Lung (tissue), 11 donors: ENCODE measurements at regions not wholly inside any gene's neighbourhood (a gene's known extent, or its start where the extent isn't known, plus 50 kb on each side); places are given as distances from the start of the nearest gene placed in this dataset.

Experiments
- ATAC-seq: fragments of 200-7000 bp; cut with Tn5 transposase; one replicate; pipeline ENCODE4 v1.9.1; 2020; ENCODE audit warnings: moderate number of reproducible peaks; ENCODE audit not compliant: insufficient read depth, low FRiP score
- DNase-seq, 3 donors: peaks; one replicate each; pipeline ENCODE4 v3.0.0-alpha.2; 2013 to 2017
- H3K27ac ChIP-seq, 2 donors: one replicate each; pipeline ENCODE4 v1.5.1; 2013; ENCODE audit warnings: mild to moderate bottlenecking in 2 of 2, moderate library complexity in 2 of 2, control low read depth in 1 of 2, inconsistent platforms in 1 of 2, low read depth in 1 of 2, low read length in 1 of 2
- H3K27me3 ChIP-seq, 3 donors: one replicate each; pipeline ENCODE4 v1.5.1; 2013; ENCODE audit warnings: low read length in 2 of 3; ENCODE audit not compliant: control insufficient read depth in 3 of 3, insufficient read depth in 3 of 3
- H3K36me3 ChIP-seq, 4 donors: one replicate each; pipeline ENCODE4 v1.5.1; 2013; ENCODE audit warnings: low read length in 4 of 4, mild to moderate bottlenecking in 1 of 4, moderate library complexity in 1 of 4; ENCODE audit not compliant: control insufficient read depth in 4 of 4, insufficient read depth in 4 of 4
- H3K4me1 ChIP-seq, 5 donors: one replicate each; pipeline ENCODE4 v1.5.1; 2013; ENCODE audit warnings: low read length in 5 of 5, mild to moderate bottlenecking in 2 of 5, moderate library complexity in 1 of 5; ENCODE audit not compliant: control insufficient read depth in 5 of 5, insufficient read depth in 5 of 5
- H3K4me3 ChIP-seq: one replicate; pipeline ENCODE4 v1.5.1; 2013; ENCODE audit warnings: mild to moderate bottlenecking, control low read depth, moderate library complexity
- H3K9ac ChIP-seq, 2 donors: one replicate each; pipeline ENCODE4 v1.5.1; 2013; ENCODE audit warnings: low read length in 2 of 2, control low read depth in 1 of 2; ENCODE audit not compliant: insufficient read depth in 1 of 2
- H3K9me3 ChIP-seq, 4 donors: one replicate each; pipeline ENCODE4 v1.5.1; 2013; ENCODE audit warnings: low read length in 3 of 4, mild to moderate bottlenecking in 1 of 4, moderate library complexity in 1 of 4; ENCODE audit not compliant: control insufficient read depth in 4 of 4, insufficient read depth in 3 of 4
- WGBS, 2 donors: extraction: QIAGEN DNeasy Blood & Tissue Kit; methylation state at CpG; one replicate each; pipeline ENCODE4 v1.1.7; 2013; 5-methylcytosine and 5-hydroxymethylcytosine counted together
- TF ChIP-seq, protein P1 (sequence below): IDR thresholded peaks from 2 replicates; pipeline ENCODE4 v1.5.1; 2012; ENCODE audit warnings: mild to moderate bottlenecking; ENCODE audit errors: control extremely low read depth, extremely low read depth
- donor health status: control.
- donor health status: control.
- donor health status: Bipolar disorder and iron deficiency.
- donor health status: healthy.
- donor health status: DM: yes; HTN: yes; CAD: no.

DNA sequence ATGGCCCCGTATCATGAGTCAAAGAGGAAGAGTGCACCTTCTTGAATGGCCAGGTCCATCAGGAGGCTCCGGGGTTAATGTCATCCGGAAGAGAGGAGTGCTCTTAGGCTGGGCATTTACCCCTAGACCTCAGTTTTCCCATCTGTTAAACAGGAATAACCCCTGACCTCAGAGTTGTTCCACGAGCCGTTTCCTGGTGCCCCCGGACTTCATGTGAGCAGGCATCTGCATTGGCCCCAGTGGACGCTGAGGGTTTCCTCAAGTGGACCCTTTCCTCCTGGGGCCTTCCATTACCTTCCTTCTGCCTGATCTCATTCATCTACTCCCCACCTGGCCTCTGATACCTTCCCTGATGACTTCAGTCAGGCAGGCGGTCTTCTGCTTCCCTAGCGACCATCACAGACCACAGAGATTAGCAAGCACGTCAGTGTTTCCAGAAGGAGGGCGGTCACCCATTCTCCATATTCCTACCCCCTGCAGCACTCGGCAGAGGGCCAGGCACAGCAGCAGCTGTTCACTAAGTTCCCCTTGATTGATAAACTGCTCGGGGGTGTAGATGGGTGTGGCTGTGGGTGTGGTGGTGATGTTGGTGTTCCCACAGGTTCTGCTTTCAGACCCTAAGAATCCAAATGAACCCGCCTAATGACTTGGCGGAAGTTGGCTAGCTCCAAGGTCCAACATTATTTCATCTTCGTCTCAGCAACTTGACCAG, 346.6 kb upstream of the TNRC6C start:
- WGBS, 2 donors, result 88 to 93% methylated on average over 16 of the region's 16 CpGs
- H3K27ac ChIP-seq, result no peak overlapping the region

DNA sequence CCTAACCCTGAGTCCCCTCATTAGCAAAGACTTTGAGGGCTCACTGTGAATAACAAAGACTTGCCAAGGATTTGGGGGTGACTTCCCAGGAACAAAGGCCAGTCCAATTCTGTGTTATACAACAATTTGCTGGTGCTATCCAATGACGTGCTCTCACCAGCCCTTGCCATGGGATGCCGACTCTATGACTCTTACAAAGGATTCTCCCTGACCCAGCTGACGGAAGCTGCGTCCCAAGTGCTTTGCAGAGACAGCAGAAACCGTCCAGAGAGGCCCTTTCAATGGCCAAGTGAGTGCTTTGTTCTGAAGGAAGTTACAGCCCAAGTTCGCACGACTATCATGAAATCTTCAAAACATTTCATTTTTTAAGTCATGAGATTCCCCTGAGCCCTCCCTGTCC, 345.3 kb upstream of the TNRC6C start:
- Histone ChIP-seq H3K9me3 (no peaks in the 10 kb centered on the region), H3K27ac (no peak overlapping the region), H3K4me1 (peaks cover 0 to 20% (median 6%) of the 10 kb centered on the region in 5 donors), H3K36me3 (no peaks in the 10 kb centered on the region), H3K27me3 (no peaks in the 10 kb centered on the region), H3K9ac (no peak overlapping the region), H3K4me3 (no peak overlapping the region)
- WGBS, 2 donors, result 83 to 88% methylated on average over 7 of the region's 7 CpGs
- TF ChIP-seq, protein P1, sequence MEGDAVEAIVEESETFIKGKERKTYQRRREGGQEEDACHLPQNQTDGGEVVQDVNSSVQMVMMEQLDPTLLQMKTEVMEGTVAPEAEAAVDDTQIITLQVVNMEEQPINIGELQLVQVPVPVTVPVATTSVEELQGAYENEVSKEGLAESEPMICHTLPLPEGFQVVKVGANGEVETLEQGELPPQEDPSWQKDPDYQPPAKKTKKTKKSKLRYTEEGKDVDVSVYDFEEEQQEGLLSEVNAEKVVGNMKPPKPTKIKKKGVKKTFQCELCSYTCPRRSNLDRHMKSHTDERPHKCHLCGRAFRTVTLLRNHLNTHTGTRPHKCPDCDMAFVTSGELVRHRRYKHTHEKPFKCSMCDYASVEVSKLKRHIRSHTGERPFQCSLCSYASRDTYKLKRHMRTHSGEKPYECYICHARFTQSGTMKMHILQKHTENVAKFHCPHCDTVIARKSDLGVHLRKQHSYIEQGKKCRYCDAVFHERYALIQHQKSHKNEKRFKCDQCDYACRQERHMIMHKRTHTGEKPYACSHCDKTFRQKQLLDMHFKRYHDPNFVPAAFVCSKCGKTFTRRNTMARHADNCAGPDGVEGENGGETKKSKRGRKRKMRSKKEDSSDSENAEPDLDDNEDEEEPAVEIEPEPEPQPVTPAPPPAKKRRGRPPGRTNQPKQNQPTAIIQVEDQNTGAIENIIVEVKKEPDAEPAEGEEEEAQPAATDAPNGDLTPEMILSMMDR, result no peak
- ATAC-seq (no peak), DNase-seq (no peak)

More for the DNA sequence above, 346.6 kb upstream of the TNRC6C start:
- ATAC-seq (no peak), DNase-seq (no peak)
- H3K4me1 ChIP-seq, result peaks cover 0 to 20% (median 6%) of the 10 kb centered on the region in 5 donors
- H3K4me3 ChIP-seq, result no peak overlapping the region
- TF ChIP-seq, protein P1, result no peak
- no peak overlapping the region for H3K9ac ChIP-seq
- H3K9me3 ChIP-seq, result no peaks in the 10 kb centered on the region
- H3K27me3 ChIP-seq, result no peaks in the 10 kb centered on the region
- H3K36me3 ChIP-seq, result no peaks in the 10 kb centered on the region

DNA sequence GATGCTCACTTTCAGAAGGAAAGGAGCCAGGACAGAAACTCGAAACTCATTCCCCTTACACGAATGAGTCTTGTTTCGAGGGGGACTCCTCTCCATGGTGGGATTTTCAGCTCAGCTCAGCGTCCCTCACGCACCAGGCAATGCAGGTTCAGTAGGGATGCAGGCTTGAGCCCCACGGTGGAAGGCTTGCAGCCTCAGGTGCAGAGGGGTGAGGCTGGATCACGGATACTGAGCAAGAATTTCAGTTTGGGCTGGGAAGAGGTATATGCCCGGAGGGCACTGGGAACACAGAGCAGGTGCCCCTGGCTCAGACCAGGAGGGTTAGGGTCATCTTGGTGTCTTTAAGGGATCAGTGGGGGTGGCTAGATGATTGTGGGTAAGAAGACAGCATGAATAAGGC, 344.9 kb upstream of the TNRC6C start:
- 91 to 93% methylated on average over 8 of the region's 8 CpGs for WGBS, 2 donors

More for the DNA sequence above, 344.9 kb upstream of the TNRC6C start:
- Histone ChIP-seq H3K4me3 (no peak overlapping the region), H3K27me3 (no peaks in the 10 kb centered on the region), H3K9ac (no peak overlapping the region), H3K9me3 (no peaks in the 10 kb centered on the region), H3K27ac (no peak overlapping the region), H3K4me1 (peaks cover 0 to 20% (median 6%) of the 10 kb centered on the region in 5 donors), H3K36me3 (no peaks in the 10 kb centered on the region)
- ATAC-seq (no peak), DNase-seq (no peak)
- TF ChIP-seq, protein P1, result no peak
